Umbilical cord (tissue), 1 donor: ENCODE measurements at regions not wholly inside any gene's neighbourhood (a gene's known extent, or its start where the extent isn't known, plus 50 kb on each side); places are given as distances from the start of the nearest gene placed in this dataset.

Experiments
- DNase-seq: peaks from one replicate; pipeline ENCODE4 v3.0.0-alpha.2; 2015; ENCODE audit warnings: low spot score

GRCh38 chr7:41633690-41634089 lies 69.2 kb downstream of the INHBA start:
- no peak for DNase-seq

GRCh38 chr7:41630741-41631140 lies 72.1 kb downstream of the INHBA start:
- DNase-seq, result no peak

- no peak for DNase-seq
These were observed 73.2 kb downstream of the INHBA start for GRCh38 chr7:41629711-41630111.

- DNase-seq, result no peak
These were observed 74.0 kb downstream of the INHBA start for GRCh38 chr7:41628901-41629300.

- DNase-seq, result no peak
These were observed 75.1 kb downstream of the INHBA start for GRCh38 chr7:41627645-41628298.

GRCh38 chr7:41624818-41625217 lies 78.1 kb downstream of the INHBA start:
- DNase-seq, result no peak

- no peak for DNase-seq
These were observed 80.7 kb downstream of the INHBA start for GRCh38 chr7:41621953-41622831.

- DNase-seq, result no peak
These were observed 84.9 kb downstream of the INHBA start for GRCh38 chr7:41617987-41618386.

GRCh38 chr7:41612798-41613197 lies 90.1 kb downstream of the INHBA start:
- no peak for DNase-seq

GRCh38 chr7:41612386-41612785 lies 90.5 kb downstream of the INHBA start:
- no peak for DNase-seq

- no peak for DNase-seq
These were observed 94.4 kb downstream of the INHBA start for GRCh38 chr7:41608447-41608846.

- no peak for DNase-seq
These were observed 98.9 kb downstream of the INHBA start for GRCh38 chr7:41603985-41604384.

GRCh38 chr7:41599760-41600159 lies 103.1 kb downstream of the INHBA start:
- no peak for DNase-seq

GRCh38 chr7:41592794-41593193 lies 110.1 kb downstream of the INHBA start:
- DNase-seq, result no peak

- no peak for DNase-seq
These were observed 110.7 kb downstream of the INHBA start for GRCh38 chr7:41592236-41592635.

- DNase-seq, result no peak
These were observed 111.9 kb downstream of the INHBA start for GRCh38 chr7:41590986-41591385.

- DNase-seq, result no peak
These were observed 114.5 kb downstream of the INHBA start for GRCh38 chr7:41588341-41588740.

GRCh38 chr7:41586931-41587640 lies 115.8 kb downstream of the INHBA start:
- peak; percentile 81 for DNase-seq

GRCh38 chr7:41584746-41585145 lies 118.1 kb downstream of the INHBA start:
- no peak for DNase-seq

- DNase-seq, result no peak
These were observed 120.8 kb downstream of the INHBA start for GRCh38 chr7:41582116-41582515.

- DNase-seq, result peak; percentile 55
These were observed 121.8 kb downstream of the INHBA start for GRCh38 chr7:41581041-41581440.
